ENCODE measurements at regions not wholly inside any gene's neighbourhood (a gene's known extent, or its start where the extent isn't known, plus 50 kb on each side); places are given as distances from the start of the nearest gene placed in this dataset.

DNA sequence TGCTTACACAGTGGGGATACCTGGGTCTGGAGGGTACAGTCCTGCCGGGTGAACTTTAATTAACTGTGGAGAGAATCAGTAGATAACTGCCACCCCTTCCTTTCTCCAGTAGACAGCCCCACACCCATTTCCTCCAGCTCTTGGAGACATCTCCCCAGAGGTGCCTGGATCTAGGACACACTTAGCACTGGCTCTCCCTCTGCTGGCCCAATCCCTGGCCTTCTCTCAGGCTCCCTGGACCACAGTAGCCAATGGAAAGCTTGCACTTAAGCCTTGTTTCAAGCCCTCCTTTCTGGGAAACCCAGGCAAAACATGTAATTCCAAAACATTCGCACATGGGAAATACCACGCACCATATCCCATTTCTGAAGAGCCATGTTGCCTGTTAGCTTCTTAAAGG is 169.2 kb upstream of the GAS1 start:
- Histone ChIP-seq H3K27ac (ENCODE audit: low read length) (no peak overlapping the region), H3K4me1 (ENCODE audit: control insufficient read depth, insufficient read depth, low read length) (no peaks in the 10 kb centered on the region), H3K4me3 (ENCODE audit: low read length) (no peak overlapping the region), H3K36me3 (ENCODE audit: control insufficient read depth, insufficient read depth, low read length) (no peaks in the 10 kb centered on the region), H3K27me3 (ENCODE audit: control insufficient read depth, insufficient read depth, low read length) (no peaks in the 10 kb centered on the region), H3K9me3 (ENCODE audit: control insufficient read depth, insufficient read depth, low read length) (no peaks in the 10 kb centered on the region)
- peaks cover 11 to 22% of the 10 kb centered on the region in 2 donors for H3K27me3 Mint-ChIP-seq (ENCODE audit: low read depth in 2 of 2)
- DNase-seq (no peak), ATAC-seq (no peak)
- peaks cover 0 to 2% of the 10 kb centered on the region in 2 donors for H3K9me3 Mint-ChIP-seq
- 96% methylated on average over 2 of the region's 3 CpGs for WGBS (ENCODE audit: insufficient coverage)
- TF ChIP-seq, protein P1, sequence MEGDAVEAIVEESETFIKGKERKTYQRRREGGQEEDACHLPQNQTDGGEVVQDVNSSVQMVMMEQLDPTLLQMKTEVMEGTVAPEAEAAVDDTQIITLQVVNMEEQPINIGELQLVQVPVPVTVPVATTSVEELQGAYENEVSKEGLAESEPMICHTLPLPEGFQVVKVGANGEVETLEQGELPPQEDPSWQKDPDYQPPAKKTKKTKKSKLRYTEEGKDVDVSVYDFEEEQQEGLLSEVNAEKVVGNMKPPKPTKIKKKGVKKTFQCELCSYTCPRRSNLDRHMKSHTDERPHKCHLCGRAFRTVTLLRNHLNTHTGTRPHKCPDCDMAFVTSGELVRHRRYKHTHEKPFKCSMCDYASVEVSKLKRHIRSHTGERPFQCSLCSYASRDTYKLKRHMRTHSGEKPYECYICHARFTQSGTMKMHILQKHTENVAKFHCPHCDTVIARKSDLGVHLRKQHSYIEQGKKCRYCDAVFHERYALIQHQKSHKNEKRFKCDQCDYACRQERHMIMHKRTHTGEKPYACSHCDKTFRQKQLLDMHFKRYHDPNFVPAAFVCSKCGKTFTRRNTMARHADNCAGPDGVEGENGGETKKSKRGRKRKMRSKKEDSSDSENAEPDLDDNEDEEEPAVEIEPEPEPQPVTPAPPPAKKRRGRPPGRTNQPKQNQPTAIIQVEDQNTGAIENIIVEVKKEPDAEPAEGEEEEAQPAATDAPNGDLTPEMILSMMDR (IDR thresholded peaks at IDR 0.05): no peak
- no peak overlapping the region for H3K4me3 Mint-ChIP-seq
- no peaks in the 10 kb centered on the region for H3K36me3 Mint-ChIP-seq
- H3K4me1 Mint-ChIP-seq: no peaks in the 10 kb centered on the region
- no peak overlapping the region for H3K27ac Mint-ChIP-seq
- intact Hi-C loops (cut with micrococcal nuclease): no loop called here

DNA sequence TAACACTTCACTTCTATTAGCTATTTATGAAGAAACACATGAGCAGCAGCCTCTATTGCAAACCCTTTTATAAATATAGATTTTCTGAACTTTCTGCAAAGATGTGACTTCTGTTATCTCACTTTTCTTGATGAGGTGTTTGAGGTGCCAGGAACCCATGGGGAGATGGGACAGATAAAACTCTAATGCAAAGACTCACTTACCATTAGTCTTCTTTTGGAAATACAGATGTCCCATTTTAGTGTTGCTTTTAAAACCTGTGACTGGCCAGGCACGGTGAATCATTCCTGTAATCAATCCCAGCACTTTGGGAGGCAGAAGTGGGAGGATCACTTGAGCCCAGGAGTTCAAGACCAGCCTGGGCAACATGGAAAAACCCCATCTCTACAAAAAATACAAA is 171.3 kb upstream of the GAS1 start:
- Mint-ChIP-seq H3K4me3 (no peak overlapping the region), H3K9me3 (no peaks in the 10 kb centered on the region)
- H3K36me3 ChIP-seq (ENCODE audit: control insufficient read depth, insufficient read depth, low read length): no peaks in the 10 kb centered on the region

DNA sequence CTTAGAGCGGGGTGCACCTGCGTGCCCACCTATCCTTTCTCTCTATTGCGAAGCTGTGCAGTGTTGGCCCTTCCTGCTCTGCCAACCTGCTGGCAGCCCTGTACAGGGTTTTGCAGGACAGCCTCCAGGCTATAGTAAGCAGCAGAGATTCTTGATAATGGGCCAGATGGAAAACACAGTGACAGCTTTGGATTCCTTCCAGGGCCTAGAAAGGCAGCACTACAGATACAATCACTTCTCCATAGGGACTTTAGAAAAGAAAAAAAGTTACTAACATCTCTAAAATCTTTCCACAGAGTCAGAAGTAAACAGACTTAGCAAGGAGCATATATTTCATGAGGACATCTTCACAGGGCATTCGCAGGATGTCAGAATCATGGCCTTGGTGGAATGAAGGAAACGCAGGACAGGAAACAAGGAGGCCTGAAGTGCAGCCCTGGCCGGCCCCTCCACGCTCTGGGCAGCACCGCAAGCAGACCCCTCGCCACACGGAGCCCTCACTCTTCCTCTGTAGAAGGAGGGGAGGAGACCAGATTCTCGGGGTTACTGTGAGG is 172.1 kb upstream of the GAS1 start:
- Histone ChIP-seq H3K27ac (ENCODE audit: low read length) (no peak overlapping the region), H3K4me1 (ENCODE audit: control insufficient read depth, insufficient read depth, low read length) (no peaks in the 10 kb centered on the region), H3K36me3 (ENCODE audit: control insufficient read depth, insufficient read depth, low read length) (no peaks in the 10 kb centered on the region), H3K4me3 (ENCODE audit: low read length) (no peak overlapping the region), H3K27me3 (ENCODE audit: control insufficient read depth, insufficient read depth, low read length) (no peaks in the 10 kb centered on the region), H3K9me3 (ENCODE audit: control insufficient read depth, insufficient read depth, low read length) (no peaks in the 10 kb centered on the region)
- 62% methylated on average over 11 of the region's 11 CpGs for WGBS (ENCODE audit: insufficient coverage)
- no peaks in the 10 kb centered on the region for H3K9me3 Mint-ChIP-seq
- H3K4me3 Mint-ChIP-seq: no peak overlapping the region
- TF ChIP-seq, protein P1 (IDR thresholded peaks at IDR 0.05): no peak
- DNase-seq (no peak), ATAC-seq (no peak)
- no peaks in the 10 kb centered on the region for H3K4me1 Mint-ChIP-seq
- intact Hi-C loops (cut with micrococcal nuclease): no loop called here
- peaks cover 6 to 18% of the 10 kb centered on the region in 2 donors for H3K27me3 Mint-ChIP-seq (ENCODE audit: low read depth in 2 of 2)
- H3K27ac Mint-ChIP-seq: no peak overlapping the region
- H3K36me3 Mint-ChIP-seq: no peaks in the 10 kb centered on the region

More for the DNA sequence above, 171.3 kb upstream of the GAS1 start:
- Histone ChIP-seq H3K27me3 (ENCODE audit: control insufficient read depth, insufficient read depth, low read length) (no peaks in the 10 kb centered on the region), H3K4me1 (ENCODE audit: control insufficient read depth, insufficient read depth, low read length) (no peaks in the 10 kb centered on the region), H3K27ac (ENCODE audit: low read length) (no peak overlapping the region), H3K4me3 (ENCODE audit: low read length) (no peak overlapping the region), H3K9me3 (ENCODE audit: control insufficient read depth, insufficient read depth, low read length) (no peaks in the 10 kb centered on the region)
- intact Hi-C loops (cut with micrococcal nuclease): no loop called here
- H3K27ac Mint-ChIP-seq: no peak overlapping the region
- 88% methylated on average over 1 of the region's 1 CpG for whole genome bisulfite sequencing (ENCODE audit: insufficient coverage)
- H3K27me3 Mint-ChIP-seq (ENCODE audit: low read depth in 2 of 2): peaks cover 8 to 18% of the 10 kb centered on the region in 2 donors
- TF ChIP-seq, protein P1 (IDR thresholded peaks at IDR 0.05): no peak
- no peaks in the 10 kb centered on the region for H3K36me3 Mint-ChIP-seq
- ATAC-seq: no peak
- H3K4me1 Mint-ChIP-seq: no peaks in the 10 kb centered on the region
- DNase-seq: no peak

DNA sequence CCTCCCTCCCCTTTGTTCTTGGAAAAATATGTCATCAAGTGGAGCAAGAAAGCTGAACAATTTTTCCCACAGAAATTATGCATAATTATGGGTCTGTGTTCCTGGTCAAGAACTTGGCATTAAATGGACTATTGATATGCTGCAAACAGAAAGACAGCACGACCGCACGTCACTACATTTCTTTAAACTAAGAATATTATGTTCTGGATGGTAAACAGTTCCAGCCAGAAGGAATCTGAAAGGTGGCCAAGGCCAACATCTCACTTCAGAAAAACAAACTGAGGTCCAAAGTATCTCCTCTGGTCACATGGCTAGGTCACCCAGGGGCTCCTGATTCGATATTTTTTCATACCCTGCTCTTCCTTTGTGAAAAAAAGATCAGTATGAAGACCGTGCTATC is 173.3 kb upstream of the GAS1 start:
- H3K9me3 ChIP-seq (ENCODE audit: control insufficient read depth, insufficient read depth, low read length): no peaks in the 10 kb centered on the region
- no peak overlapping the region for H3K27ac ChIP-seq (ENCODE audit: low read length)
- H3K4me1 ChIP-seq (ENCODE audit: control insufficient read depth, insufficient read depth, low read length): no peaks in the 10 kb centered on the region
- 83% methylated on average over 5 of the region's 5 CpGs for WGBS (ENCODE audit: insufficient coverage)
- no peaks in the 10 kb centered on the region for H3K36me3 Mint-ChIP-seq
- H3K4me3 Mint-ChIP-seq: no peak overlapping the region
- H3K27me3 ChIP-seq (ENCODE audit: control insufficient read depth, insufficient read depth, low read length): no peaks in the 10 kb centered on the region
- no peaks in the 10 kb centered on the region for H3K36me3 ChIP-seq (ENCODE audit: control insufficient read depth, insufficient read depth, low read length)
- TF ChIP-seq, protein P1 (IDR thresholded peaks at IDR 0.05): no peak
- H3K4me3 ChIP-seq (ENCODE audit: low read length): no peak overlapping the region
- H3K27ac Mint-ChIP-seq: no peak overlapping the region
- no peaks in the 10 kb centered on the region for H3K9me3 Mint-ChIP-seq
- intact Hi-C loops (cut with micrococcal nuclease): no loop called here
- no peaks in the 10 kb centered on the region for H3K4me1 Mint-ChIP-seq
- H3K27me3 Mint-ChIP-seq (ENCODE audit: low read depth in 2 of 2): peaks cover 8 to 16% of the 10 kb centered on the region in 2 donors
- ATAC-seq (no peak), DNase-seq (no peak)
